KBM-7 (cell line): ENCODE measurements at regions not wholly inside any gene's neighbourhood (a gene's known extent, or its start where the extent isn't known, plus 50 kb on each side); places are given as distances from the start of the nearest gene placed in this dataset.
"Not testable (repeated sequence)": the region's sequence is repeated elsewhere in the genome, so short reads cannot be mapped to it uniquely, and the experiment has no call there.

Source experiments
- DNase-seq: peaks from one replicate; pipeline ENCODE4 v3.0.0-alpha.2; 2015
- in situ Hi-C: fragments of 300-500 bp; cut with MboI; formaldehyde crosslinking; loops from 2 replicates; pipeline ENCODE4 v1.14.3; 2020; ENCODE audit warnings: low sequenced_read_pairs, low pct_unique_long_range_greater_than_20kb, mixed read lengths

- DNase-seq: no peak
- in situ Hi-C loops: no loop called here
Observed at GRCh38 chr6:86357877-86358276, 579.5 kb upstream of the HTR1E start.

- in situ Hi-C loops: no loop called here
Observed at GRCh38 chr6:86355271-86355670, 582.1 kb upstream of the HTR1E start.

GRCh38 chr6:86331919-86332318, 605.4 kb upstream of the HTR1E start:
- no peak for DNase-seq
- in situ Hi-C loops: no loop called here

More at GRCh38 chr6:86355271-86355670, 582.1 kb upstream of the HTR1E start:
- no peak for DNase-seq

GRCh38 chr6:86331265-86331840, 606.0 kb upstream of the HTR1E start:
- DNase-seq: no peak
- in situ Hi-C loops: no loop called here

GRCh38 chr6:86306210-86306609, 631.1 kb upstream of the HTR1E start:
- no peak for DNase-seq
- in situ Hi-C loops: no loop called here

- in situ Hi-C loops: no loop called here
- no peak for DNase-seq
Observed at GRCh38 chr6:86285876-86286275, 643.2 kb upstream of the SYNCRIP start.

- DNase-seq, in situ Hi-C loops: not testable (repeated sequence)
Observed at GRCh38 chr6:86284809-86285480, 642.3 kb upstream of the SYNCRIP start.

GRCh38 chr6:86283596-86283995, 640.9 kb upstream of the SYNCRIP start:
- in situ Hi-C loops, DNase-seq: not testable (repeated sequence)

GRCh38 chr6:86276056-86276455, 633.4 kb upstream of the SYNCRIP start:
- no peak for DNase-seq
- in situ Hi-C loops: no loop called here

- in situ Hi-C loops: no loop called here
- DNase-seq: no peak
Observed at GRCh38 chr6:86273936-86274335, 631.2 kb upstream of the SYNCRIP start.

- no peak for DNase-seq
- in situ Hi-C loops: no loop called here
Observed at GRCh38 chr6:86256615-86257187, 614.0 kb upstream of the SYNCRIP start.

GRCh38 chr6:86255973-86256372, 613.3 kb upstream of the SYNCRIP start:
- in situ Hi-C loops: no loop called here
- no peak for DNase-seq

GRCh38 chr6:86251106-86251505, 608.4 kb upstream of the SYNCRIP start:
- in situ Hi-C loops: no loop called here
- no peak for DNase-seq

GRCh38 chr6:86217906-86218305, 575.2 kb upstream of the SYNCRIP start:
- DNase-seq: no peak
- in situ Hi-C loops: no loop called here

- in situ Hi-C loops: no loop called here
Observed at GRCh38 chr6:86215323-86215722, 572.6 kb upstream of the SYNCRIP start.

GRCh38 chr6:86205980-86206379, 563.3 kb upstream of the SYNCRIP start:
- in situ Hi-C loops: no loop called here

More at GRCh38 chr6:86215323-86215722, 572.6 kb upstream of the SYNCRIP start:
- DNase-seq: no peak

GRCh38 chr6:86203044-86203443, 560.4 kb upstream of the SYNCRIP start:
- no peak for DNase-seq
- in situ Hi-C loops: no loop called here

More at GRCh38 chr6:86205980-86206379, 563.3 kb upstream of the SYNCRIP start:
- DNase-seq: no peak

GRCh38 chr6:86193821-86194220, 551.1 kb upstream of the SYNCRIP start:
- in situ Hi-C loops: no loop called here
- DNase-seq: no peak

GRCh38 chr6:86192123-86192522, 549.4 kb upstream of the SYNCRIP start:
- in situ Hi-C loops: no loop called here
- DNase-seq: peak; percentile 47

- peak; percentile 38 for DNase-seq
- in situ Hi-C loops: not testable (repeated sequence)
Observed at GRCh38 chr6:86175149-86175548, 532.5 kb upstream of the SYNCRIP start.
